ENCODE measurements at regions not wholly inside any gene's neighbourhood (a gene's known extent, or its start where the extent isn't known, plus 50 kb on each side); places are given as distances from the start of the nearest gene placed in this dataset.

DNA sequence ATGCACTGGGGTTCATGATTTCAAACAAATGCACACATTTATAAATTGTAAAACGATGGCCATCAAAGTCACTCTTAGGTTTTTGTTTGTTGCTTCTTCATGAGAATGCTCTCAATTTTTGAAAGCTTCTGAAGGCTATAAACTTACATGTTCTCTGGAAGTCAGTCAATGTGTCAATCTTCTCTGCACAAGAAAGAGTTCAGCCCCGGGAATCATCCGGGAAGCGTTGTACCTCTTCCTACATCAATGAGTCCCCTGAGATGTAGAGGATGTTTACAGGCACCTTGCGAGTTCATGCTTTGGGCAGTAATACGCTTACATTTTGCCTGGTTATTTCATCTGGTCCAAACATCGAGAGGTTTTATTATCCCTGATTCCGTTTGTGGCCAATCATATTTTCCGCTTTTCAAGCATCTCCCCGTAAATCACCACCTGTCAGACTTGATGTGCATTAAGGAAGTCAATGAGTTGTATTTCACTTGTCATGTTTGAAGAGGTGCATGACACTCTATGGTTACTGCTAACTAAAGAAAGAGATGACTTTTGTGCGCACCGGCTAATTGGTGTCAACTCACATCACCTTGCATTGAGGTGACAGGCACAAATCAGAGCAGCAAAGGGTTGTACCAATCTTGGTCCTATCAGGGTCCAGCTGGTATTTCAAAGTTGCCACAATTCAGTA lies 750.7 kb downstream of the SORCS3 start:
- H3K79me2 ChIP-seq (ENCODE audit: control insufficient read depth, insufficient read depth, low read length): no peaks in the 10 kb centered on the region
- CTCF ChIA-PET: no interaction called here
- no peaks in the 10 kb centered on the region for H3K36me3 ChIP-seq (replicated peaks in 1 of 2; ENCODE audit: control extremely low read depth in 1 of 2, control insufficient read depth in 1 of 2, extremely low read depth in 1 of 2, insufficient read depth in 2 of 2, low read length in 1 of 2)
- no peaks in the 10 kb centered on the region for H3K4me1 ChIP-seq (ENCODE audit: control insufficient read depth in 2 of 2, insufficient read depth in 2 of 2, low read length in 2 of 2)
- no peak overlapping the region for H3K27ac ChIP-seq (ENCODE audit: low read length in 2 of 2)
- no peak overlapping the region for H3K4me3 ChIP-seq (ENCODE audit: control extremely low read depth in 1 of 5, extremely low read depth in 1 of 5, insufficient read depth in 1 of 5, low read depth in 2 of 5, low read length in 4 of 5)
- H3K9ac ChIP-seq (ENCODE audit: low read length): no peak overlapping the region
- Mint-ChIP-seq H3K27me3 (no peaks in the 10 kb centered on the region), H3K4me1 (no peaks in the 10 kb centered on the region), H3K4me3 (no peak overlapping the region), H3K27ac (no peak overlapping the region), H3K9me3 (ENCODE audit: insufficient read depth) (peaks cover 2% of the 10 kb centered on the region)
- no peak overlapping the region for H3K4me2 ChIP-seq (replicated peaks; ENCODE audit: low read depth, low read length, poor library complexity, severe bottlenecking)
- intact Hi-C loops (cut with micrococcal nuclease): no loop called here
- no peak overlapping the region for H2AFZ ChIP-seq (ENCODE audit: insufficient read depth, low read depth, low read length, poor library complexity, severe bottlenecking)
- no peak for TF ChIP-seq CTCF (IDR thresholded peaks at IDR 0.05)
- TF ChIP-seq EZH2 (IDR thresholded peaks at IDR 0.05; ENCODE audit: borderline replicate concordance, insufficient read depth, low read depth, low read length, poor library complexity, severe bottlenecking): no peak
- DNase-seq: no peak
- ATAC-seq (ENCODE audit: low read depth): no peak
- H4K20me1 ChIP-seq (ENCODE audit: control insufficient read depth, insufficient read depth, low read length, poor library complexity, severe bottlenecking): no peaks in the 10 kb centered on the region
- no peaks in the 10 kb centered on the region for H3K27me3 ChIP-seq (replicated peaks in 1 of 4; ENCODE audit: control extremely low read depth in 1 of 4, control insufficient read depth in 3 of 4, insufficient read depth in 4 of 4, low read length in 3 of 4)
- 91% methylated on average over 4 of the region's 12 CpGs for WGBS (ENCODE audit: insufficient coverage)
- H3K9me3 ChIP-seq (ENCODE audit: control extremely low read depth in 1 of 3, control insufficient read depth in 2 of 3, insufficient read depth in 1 of 3, low read length in 2 of 3): peaks cover 0 to 5% (median 0%) of the 10 kb centered on the region in 3 donors
- POLR2A ChIA-PET: no interaction called here

DNA sequence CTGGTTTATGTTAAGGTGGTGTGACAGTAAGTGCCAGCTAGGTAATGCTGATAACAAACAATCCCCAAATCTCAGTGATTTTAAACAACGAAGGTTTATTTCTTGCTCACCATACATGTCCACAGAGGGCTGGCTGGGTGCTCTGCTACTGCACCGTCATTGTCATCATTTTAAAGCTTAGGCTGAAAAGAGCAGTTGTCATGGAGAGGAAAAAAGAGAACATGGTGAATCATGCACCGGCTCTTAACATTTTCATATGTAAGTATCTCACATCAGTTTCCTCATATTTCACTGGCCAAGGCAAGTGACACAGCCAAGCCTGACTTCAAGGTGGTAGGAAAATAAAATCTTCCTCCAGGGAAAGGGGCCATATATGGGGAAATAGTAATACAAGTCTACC lies 746.9 kb downstream of the SORCS3 start:
- Histone ChIP-seq H3K27me3 (replicated peaks in 1 of 4; ENCODE audit: control extremely low read depth in 1 of 4, control insufficient read depth in 3 of 4, insufficient read depth in 4 of 4, low read length in 3 of 4) (no peaks in the 10 kb centered on the region), H3K4me2 (replicated peaks; ENCODE audit: low read depth, low read length, poor library complexity, severe bottlenecking) (no peak overlapping the region)
- WGBS (ENCODE audit: insufficient coverage): no CpG with 5 or more reads among the region's 3 CpGs

More for the DNA sequence above, 746.9 kb downstream of the SORCS3 start:
- H2AFZ ChIP-seq (ENCODE audit: insufficient read depth, low read depth, low read length, poor library complexity, severe bottlenecking): no peak overlapping the region
- Mint-ChIP-seq H3K27ac (no peak overlapping the region), H3K27me3 (no peaks in the 10 kb centered on the region), H3K4me1 (no peaks in the 10 kb centered on the region), H3K9me3 (ENCODE audit: insufficient read depth) (no peaks in the 10 kb centered on the region), H3K4me3 (no peak overlapping the region)
- no peak overlapping the region for H3K27ac ChIP-seq (ENCODE audit: low read length in 2 of 2)
- ChIA-PET CTCF (no interaction called here), POLR2A (no interaction called here)
- ATAC-seq (ENCODE audit: low read depth): no peak
- TF ChIP-seq EZH2 (IDR thresholded peaks at IDR 0.05; ENCODE audit: borderline replicate concordance, insufficient read depth, low read depth, low read length, poor library complexity, severe bottlenecking) (no peak), CTCF (IDR thresholded peaks at IDR 0.05) (no peak)
- no peaks in the 10 kb centered on the region for H3K4me1 ChIP-seq (ENCODE audit: control insufficient read depth in 2 of 2, insufficient read depth in 2 of 2, low read length in 2 of 2)
- H3K9ac ChIP-seq (ENCODE audit: low read length): no peak overlapping the region
- no peaks in the 10 kb centered on the region for H3K79me2 ChIP-seq (ENCODE audit: control insufficient read depth, insufficient read depth, low read length)
- no peak overlapping the region for H3K4me3 ChIP-seq (ENCODE audit: control extremely low read depth in 1 of 5, extremely low read depth in 1 of 5, insufficient read depth in 1 of 5, low read depth in 2 of 5, low read length in 4 of 5)
- H4K20me1 ChIP-seq (ENCODE audit: control insufficient read depth, insufficient read depth, low read length, poor library complexity, severe bottlenecking): no peaks in the 10 kb centered on the region
- no peaks in the 10 kb centered on the region for H3K36me3 ChIP-seq (replicated peaks in 1 of 2; ENCODE audit: control extremely low read depth in 1 of 2, control insufficient read depth in 1 of 2, extremely low read depth in 1 of 2, insufficient read depth in 2 of 2, low read length in 1 of 2)
- no peak for DNase-seq
- no peaks in the 10 kb centered on the region for H3K9me3 ChIP-seq (ENCODE audit: control extremely low read depth in 1 of 3, control insufficient read depth in 2 of 3, insufficient read depth in 1 of 3, low read length in 2 of 3)
- intact Hi-C loops (cut with micrococcal nuclease): no loop called here

Measured in B cell (primary cell).